Testis (tissue), 2 donors: ENCODE measurements at regions not wholly inside any gene's neighbourhood (a gene's known extent, or its start where the extent isn't known, plus 50 kb on each side); places are given as distances from the start of the nearest gene placed in this dataset.

ENCODE experiments used
- DNase-seq: peaks from one replicate; pipeline ENCODE4 v3.0.0-alpha.2; 2019
- H3K27ac ChIP-seq, 2 donors: fragments of 200-600 bp; sonication (generic); one replicate each; pipeline ENCODE4 v1.5.1; 2019
- H3K27me3 ChIP-seq: fragments of 200-600 bp; sonication (generic); one replicate; pipeline ENCODE4 v1.5.1; 2019
- H3K36me3 ChIP-seq: fragments of 200-600 bp; sonication (generic); one replicate; pipeline ENCODE4 v1.5.1; 2017; ENCODE audit warnings: low read depth; ENCODE audit errors: missing control alignments
- H3K4me1 ChIP-seq: fragments of 200-600 bp; sonication (generic); one replicate; pipeline ENCODE4 v1.5.1; 2019
- H3K4me3 ChIP-seq, 2 donors: fragments of 200-600 bp; sonication (generic); one replicate each; pipeline ENCODE4 v1.5.1; 2017 to 2019
- H3K9me3 ChIP-seq: fragments of 200-600 bp; sonication (generic); one replicate; pipeline ENCODE4 v1.5.1; 2017
- CTCF ChIP-seq, 3 experiments: fragments of 450-650 bp in 2 of 3; fragments of 200-600 bp in 1 of 3; sonication (generic) in 1 of 3; IDR thresholded peaks; one replicate each; pipeline ENCODE4 v1.5.1; 2016 to 2019; ENCODE audit warnings: antibody characterized with exemption in 3 of 3, mild to moderate bottlenecking in 2 of 3, moderate library complexity in 1 of 3
- POLR2A ChIP-seq: fragments of 450-650 bp; IDR thresholded peaks from one replicate; pipeline ENCODE4 v1.6.1; 2017; ENCODE audit warnings: antibody characterized with exemption, mild to moderate bottlenecking, moderate library complexity
- WGBS, 2 donors: methylation state at CpG; one replicate each; pipeline ENCODE4 v1.1.5; 2018; 5-methylcytosine and 5-hydroxymethylcytosine counted together
- intact Hi-C: fragments of 100-400 bp; cut with DNase I; formaldehyde crosslinking; loops from one replicate; pipeline ENCODE4 v1.15.1; 2023; ENCODE audit warnings: low total_unique reads

- WGBS, 2 donors, result 87 to 90% methylated on average over 2 of the region's 2 CpGs
- Histone ChIP-seq H3K4me3 (no peak overlapping the region), H3K9me3 (no peaks in the 10 kb centered on the region), H3K4me1 (no peaks in the 10 kb centered on the region), H3K27me3 (no peaks in the 10 kb centered on the region), H3K36me3 (no peaks in the 10 kb centered on the region), H3K27ac (no peak overlapping the region)
- no peak for TF ChIP-seq CTCF (IDR thresholded peaks at IDR 0.05)
- no peak for TF ChIP-seq POLR2A
- intact Hi-C loops, result no loop called here
- DNase-seq, result no peak
Observed at GRCh38 chr21:35484851-35485250, 435.7 kb upstream of the RUNX1 start.

GRCh38 chr21:35484032-35484431 lies 434.9 kb upstream of the RUNX1 start:
- no peak for DNase-seq

GRCh38 chr21:35482933-35483662 lies 434.0 kb upstream of the RUNX1 start:
- Histone ChIP-seq H3K27ac (no peak overlapping the region), H3K27me3 (no peaks in the 10 kb centered on the region), H3K36me3 (no peaks in the 10 kb centered on the region), H3K4me3 (no peak overlapping the region), H3K9me3 (no peaks in the 10 kb centered on the region), H3K4me1 (no peaks in the 10 kb centered on the region)
- WGBS, 2 donors, result 76 to 88% methylated on average over 3 of the region's 3 CpGs
- no peak for DNase-seq
- intact Hi-C loops, result no loop called here
- TF ChIP-seq CTCF (IDR thresholded peaks at IDR 0.05) (no peak), POLR2A (no peak)

More at GRCh38 chr21:35484032-35484431, 434.9 kb upstream of the RUNX1 start:
- H3K36me3 ChIP-seq, result no peaks in the 10 kb centered on the region
- no peak overlapping the region for H3K27ac ChIP-seq
- no peaks in the 10 kb centered on the region for H3K27me3 ChIP-seq
- no peak overlapping the region for H3K4me3 ChIP-seq
- intact Hi-C loops, result no loop called here
- no peaks in the 10 kb centered on the region for H3K4me1 ChIP-seq
- 95 to 96% methylated on average over 2 of the region's 2 CpGs for WGBS, 2 donors
- no peak for TF ChIP-seq POLR2A
- no peak for TF ChIP-seq CTCF (IDR thresholded peaks at IDR 0.05)
- H3K9me3 ChIP-seq, result no peaks in the 10 kb centered on the region

- no peaks in the 10 kb centered on the region for H3K9me3 ChIP-seq
- intact Hi-C loops, result no loop called here
- TF ChIP-seq POLR2A, result no peak
- TF ChIP-seq CTCF (IDR thresholded peaks at IDR 0.05), result no peak
- H3K27me3 ChIP-seq, result no peaks in the 10 kb centered on the region
- 84 to 87% methylated on average over 2 of the region's 2 CpGs for WGBS, 2 donors
- no peak overlapping the region for H3K27ac ChIP-seq
- H3K4me3 ChIP-seq, result no peak overlapping the region
- DNase-seq, result no peak
- H3K36me3 ChIP-seq, result no peaks in the 10 kb centered on the region
- H3K4me1 ChIP-seq, result no peaks in the 10 kb centered on the region
Observed at GRCh38 chr21:35482096-35482495, 433.0 kb upstream of the RUNX1 start.

GRCh38 chr21:35481005-35481404 lies 431.9 kb upstream of the RUNX1 start:
- H3K27me3 ChIP-seq, result no peaks in the 10 kb centered on the region
- no peak for TF ChIP-seq POLR2A
- no peak for TF ChIP-seq CTCF (IDR thresholded peaks at IDR 0.05)
- H3K36me3 ChIP-seq, result no peaks in the 10 kb centered on the region
- H3K27ac ChIP-seq, result no peak overlapping the region
- DNase-seq, result no peak
- H3K4me3 ChIP-seq, result no peak overlapping the region
- no peaks in the 10 kb centered on the region for H3K4me1 ChIP-seq
- H3K9me3 ChIP-seq, result no peaks in the 10 kb centered on the region
- intact Hi-C loops, result no loop called here
- WGBS, 2 donors, result 85 to 89% methylated on average over 6 of the region's 6 CpGs
